Stimulated activated CD4-positive, alpha-beta T cell treated with anti-CD3 and anti-CD28 coated beads, Interleukin-12 subunit alpha, Interleukin-12 subunit beta, amount 100 ng/mL, for 48 hours (primary cell): ENCODE measurements at regions not wholly inside any gene's neighbourhood (a gene's known extent, or its start where the extent isn't known, plus 50 kb on each side); places are given as distances from the start of the nearest gene placed in this dataset.
"Not testable (repeated sequence)": the region's sequence is repeated elsewhere in the genome, so short reads cannot be mapped to it uniquely, and the experiment has no call there.

Experiments
- DNase-seq, 3 donors: peaks; one replicate each; pipeline ENCODE4 v3.0.0-alpha.2; 2020; ENCODE audit warnings: low read depth in 2 of 3, low spot score in 1 of 3

GRCh38 chr10:21406595-21407193, 118.8 kb downstream of the SKIDA1 start:
- DNase-seq: peak in 1 of 3 donors; percentile 11

GRCh38 chr10:21405981-21406380, 119.5 kb downstream of the SKIDA1 start:
- DNase-seq: no peak

- no peak for DNase-seq
Measured at GRCh38 chr10:21403256-21404015, 122.0 kb downstream of the SKIDA1 start.

GRCh38 chr10:21402606-21403083, 122.8 kb downstream of the SKIDA1 start:
- DNase-seq: no peak

GRCh38 chr10:21401196-21401595, 124.3 kb downstream of the SKIDA1 start:
- DNase-seq: no peak

GRCh38 chr10:21399392-21400035, 126.0 kb downstream of the SKIDA1 start:
- no peak for DNase-seq

- DNase-seq: no peak
Measured at GRCh38 chr10:21398563-21399231, 126.8 kb downstream of the SKIDA1 start.

GRCh38 chr10:21396889-21397288, 128.6 kb downstream of the SKIDA1 start:
- DNase-seq: no peak

- DNase-seq: no peak
Measured at GRCh38 chr10:21393931-21394330, 131.6 kb downstream of the SKIDA1 start.

GRCh38 chr10:21388589-21388988, 136.9 kb downstream of the SKIDA1 start:
- no peak for DNase-seq

- no peak for DNase-seq
Measured at GRCh38 chr10:21387868-21388267, 137.6 kb downstream of the SKIDA1 start.

- no peak for DNase-seq
Measured at GRCh38 chr10:21385996-21386585, 139.4 kb downstream of the SKIDA1 start.

GRCh38 chr10:21385536-21385935, 139.9 kb downstream of the SKIDA1 start:
- DNase-seq: no peak

GRCh38 chr10:21379143-21379542, 146.3 kb downstream of the SKIDA1 start:
- no peak for DNase-seq

GRCh38 chr10:21375274-21375673, 150.2 kb downstream of the SKIDA1 start:
- not testable (repeated sequence) for DNase-seq

GRCh38 chr10:21373881-21374280, 151.6 kb downstream of the SKIDA1 start:
- not testable (repeated sequence) for DNase-seq

- DNase-seq: peak in 1 of 3 donors; percentile 18
Measured at GRCh38 chr10:21372651-21373410, 152.7 kb downstream of the SKIDA1 start.

- DNase-seq: no peak
Measured at GRCh38 chr10:21369697-21370096, 155.8 kb downstream of the SKIDA1 start.

- DNase-seq: no peak
Measured at GRCh38 chr10:21368728-21369425, 156.6 kb downstream of the SKIDA1 start.
